Endothelial cell (in vitro differentiated cells): ENCODE measurements at regions not wholly inside any gene's neighbourhood (a gene's known extent, or its start where the extent isn't known, plus 50 kb on each side); places are given as distances from the start of the nearest gene placed in this dataset.
"Not testable (repeated sequence)": the region's sequence is repeated elsewhere in the genome, so short reads cannot be mapped to it uniquely, and the experiment has no call there.

Source experiments
- DNase-seq: peaks from one replicate; pipeline ENCODE4 v3.0.0; 2021; ENCODE audit warnings: low spot score
- H3K27ac Mint-ChIP-seq: one replicate; pipeline ENCODE4 v1.8.0; 2021; ENCODE audit warnings: mixed read lengths, inconsistent platforms; ENCODE audit not compliant: unreplicated experiment
- H3K27me3 Mint-ChIP-seq: one replicate; pipeline ENCODE4 v1.8.0; 2021; ENCODE audit warnings: mild to moderate bottlenecking, moderate library complexity, mixed read lengths, inconsistent platforms; ENCODE audit not compliant: unreplicated experiment
- H3K36me3 Mint-ChIP-seq: one replicate; pipeline ENCODE4 v1.8.0; 2021; ENCODE audit warnings: mild to moderate bottlenecking, low read depth, mixed read lengths, inconsistent platforms; ENCODE audit not compliant: unreplicated experiment
- H3K4me1 Mint-ChIP-seq: one replicate; pipeline ENCODE4 v1.8.0; 2021; ENCODE audit warnings: mild to moderate bottlenecking, mixed read lengths, inconsistent platforms; ENCODE audit not compliant: unreplicated experiment
- H3K4me3 Mint-ChIP-seq: one replicate; pipeline ENCODE4 v1.8.0; 2021; ENCODE audit warnings: mild to moderate bottlenecking, mixed read lengths, inconsistent platforms; ENCODE audit not compliant: unreplicated experiment
- H3K9me3 Mint-ChIP-seq: one replicate; pipeline ENCODE4 v1.8.0; 2021; ENCODE audit warnings: mixed read lengths, inconsistent platforms; ENCODE audit not compliant: unreplicated experiment
- TF ChIP-seq, protein P1 (sequence below): fragments of 200-600 bp; sonication (generic); IDR thresholded peaks from one replicate; pipeline ENCODE4 v1.5.0; 2021; ENCODE audit warnings: antibody characterized with exemption; ENCODE audit not compliant: unreplicated experiment

DNA sequence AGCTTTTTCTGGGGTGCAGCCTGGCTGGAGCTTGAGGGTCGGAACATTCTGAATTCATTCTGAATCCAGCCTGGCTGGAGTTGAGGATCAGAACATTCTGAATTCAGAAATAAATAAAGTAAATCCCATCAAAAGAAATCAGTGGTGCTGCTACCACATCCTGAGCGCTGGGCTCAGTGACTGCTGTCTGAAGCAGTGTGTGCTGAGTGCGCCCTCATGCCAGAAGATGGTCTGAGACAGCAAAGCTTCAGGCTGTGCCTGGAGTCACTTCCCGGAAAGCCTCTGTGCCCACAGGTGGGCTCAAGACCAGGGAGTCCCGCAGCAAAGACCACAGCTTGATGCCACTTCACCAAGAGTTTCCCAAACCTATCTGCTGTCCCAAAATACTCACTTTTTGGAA, 187.9 kb downstream of the VAPA start:
- no peak for DNase-seq
- Mint-ChIP-seq H3K27me3 (peaks cover under 1% of the 10 kb centered on the region), H3K27ac (no peak overlapping the region), H3K4me3 (no peak overlapping the region), H3K9me3 (no peaks in the 10 kb centered on the region), H3K36me3 (no peaks in the 10 kb centered on the region), H3K4me1 (no peaks in the 10 kb centered on the region)
- TF ChIP-seq, protein P1, sequence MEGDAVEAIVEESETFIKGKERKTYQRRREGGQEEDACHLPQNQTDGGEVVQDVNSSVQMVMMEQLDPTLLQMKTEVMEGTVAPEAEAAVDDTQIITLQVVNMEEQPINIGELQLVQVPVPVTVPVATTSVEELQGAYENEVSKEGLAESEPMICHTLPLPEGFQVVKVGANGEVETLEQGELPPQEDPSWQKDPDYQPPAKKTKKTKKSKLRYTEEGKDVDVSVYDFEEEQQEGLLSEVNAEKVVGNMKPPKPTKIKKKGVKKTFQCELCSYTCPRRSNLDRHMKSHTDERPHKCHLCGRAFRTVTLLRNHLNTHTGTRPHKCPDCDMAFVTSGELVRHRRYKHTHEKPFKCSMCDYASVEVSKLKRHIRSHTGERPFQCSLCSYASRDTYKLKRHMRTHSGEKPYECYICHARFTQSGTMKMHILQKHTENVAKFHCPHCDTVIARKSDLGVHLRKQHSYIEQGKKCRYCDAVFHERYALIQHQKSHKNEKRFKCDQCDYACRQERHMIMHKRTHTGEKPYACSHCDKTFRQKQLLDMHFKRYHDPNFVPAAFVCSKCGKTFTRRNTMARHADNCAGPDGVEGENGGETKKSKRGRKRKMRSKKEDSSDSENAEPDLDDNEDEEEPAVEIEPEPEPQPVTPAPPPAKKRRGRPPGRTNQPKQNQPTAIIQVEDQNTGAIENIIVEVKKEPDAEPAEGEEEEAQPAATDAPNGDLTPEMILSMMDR = no peak

DNA sequence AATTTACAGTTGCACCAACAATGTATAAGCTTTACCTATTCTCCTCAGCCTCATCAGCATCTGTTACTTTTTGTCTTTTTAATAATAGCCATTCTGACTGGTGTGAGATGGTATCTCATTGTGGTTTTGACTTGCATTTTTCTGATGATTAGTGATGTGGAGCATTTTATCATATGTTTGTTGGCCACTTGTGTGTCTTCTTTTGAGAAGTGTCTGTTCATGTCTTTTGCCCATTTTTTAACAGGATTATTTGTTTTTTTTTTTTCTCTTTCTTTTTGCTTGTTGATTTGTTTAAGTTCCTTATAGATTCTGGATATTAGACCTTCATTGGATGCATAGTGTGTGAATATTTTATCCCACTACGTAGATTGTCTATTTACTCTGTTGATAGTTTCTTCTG, 191.3 kb downstream of the VAPA start:
- H3K36me3 Mint-ChIP-seq, DNase-seq, H3K27ac Mint-ChIP-seq, H3K9me3 Mint-ChIP-seq, H3K4me3 Mint-ChIP-seq, H3K27me3 Mint-ChIP-seq, H3K4me1 Mint-ChIP-seq: not testable (repeated sequence)

- Mint-ChIP-seq H3K36me3 (no peaks in the 10 kb centered on the region), H3K27ac (no peak overlapping the region), H3K9me3 (no peaks in the 10 kb centered on the region), H3K4me3 (no peak overlapping the region), H3K4me1 (peaks cover 12% of the 10 kb centered on the region), H3K27me3 (peaks cover 3% of the 10 kb centered on the region)
- TF ChIP-seq, protein P1 = no peak
- DNase-seq = no peak
Observed at GRCh38 chr18:10111191-10111590, 197.4 kb downstream of the VAPA start.

DNA sequence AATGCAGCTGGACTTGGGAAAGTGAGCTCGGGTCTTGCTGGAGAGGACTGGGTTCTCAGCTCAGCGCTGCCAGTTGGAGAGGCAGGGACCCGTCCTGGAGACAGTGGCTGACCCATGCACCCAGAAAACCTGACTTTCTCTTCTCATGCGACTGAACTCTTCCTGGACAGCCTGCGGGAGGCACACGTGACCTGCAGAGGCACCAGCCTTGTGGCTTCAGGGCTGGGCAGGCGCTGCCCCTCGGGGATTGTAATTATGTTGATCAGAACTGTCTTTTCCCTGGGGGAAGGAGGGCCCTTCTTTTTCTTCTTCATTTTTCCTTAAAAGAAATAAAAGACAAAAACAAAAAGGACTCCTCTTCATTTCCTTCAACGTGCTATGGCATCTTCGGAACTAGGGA, 198.1 kb downstream of the VAPA start:
- H3K4me3 Mint-ChIP-seq = no peak overlapping the region
- DNase-seq = no peak
- no peak overlapping the region for H3K27ac Mint-ChIP-seq
- TF ChIP-seq, protein P1 = no peak
- H3K27me3 Mint-ChIP-seq = peaks cover 3% of the 10 kb centered on the region
- H3K9me3 Mint-ChIP-seq = no peaks in the 10 kb centered on the region
- no peaks in the 10 kb centered on the region for H3K36me3 Mint-ChIP-seq
- peaks cover 12% of the 10 kb centered on the region for H3K4me1 Mint-ChIP-seq

DNA sequence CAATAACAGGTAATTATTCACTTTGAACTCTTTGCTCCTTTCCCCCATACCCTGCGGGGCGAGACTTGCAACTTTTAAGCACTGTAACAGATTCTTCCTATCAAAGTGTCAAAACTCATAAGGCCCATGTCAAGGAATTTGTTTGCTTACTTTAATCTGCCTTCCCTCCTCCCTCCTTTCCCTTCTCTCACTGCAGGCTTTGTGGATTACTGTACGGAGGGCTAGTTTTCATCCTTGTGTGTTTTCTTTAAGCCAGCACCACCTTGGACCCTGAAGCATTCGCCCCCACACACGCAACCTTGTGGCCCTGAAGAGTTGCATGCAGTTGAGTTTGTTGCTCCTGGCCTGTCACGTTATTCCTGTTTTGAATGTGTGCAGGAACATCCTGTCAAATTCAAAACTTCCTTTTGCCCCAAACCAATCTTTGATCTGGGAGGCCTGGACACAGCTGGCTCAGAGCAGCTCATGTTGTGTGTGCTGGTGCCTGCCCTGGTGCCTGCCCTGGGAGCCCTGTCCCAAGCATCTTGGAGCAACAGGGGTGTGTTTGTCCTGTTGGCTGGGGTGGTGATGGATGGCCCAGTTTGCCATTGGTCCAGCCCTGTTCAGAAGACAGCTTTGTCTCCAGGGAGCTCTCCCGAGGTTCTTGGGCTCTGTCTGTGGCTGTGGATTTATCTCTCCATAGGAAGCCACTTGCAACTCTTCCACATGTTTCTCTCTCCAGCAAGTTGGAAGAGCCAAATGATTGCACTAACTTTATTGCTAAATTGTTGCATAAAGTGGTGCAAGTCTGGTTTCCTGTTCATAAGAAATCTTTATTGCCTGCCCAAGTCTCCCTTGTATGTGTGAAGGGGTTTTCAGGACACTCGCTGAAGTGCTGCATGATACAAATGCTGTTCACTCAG, 199.6 kb downstream of the VAPA start:
- DNase-seq = no peak
- Mint-ChIP-seq H3K27ac (no peak overlapping the region), H3K4me3 (no peak overlapping the region), H3K4me1 (peaks cover 12% of the 10 kb centered on the region), H3K36me3 (no peaks in the 10 kb centered on the region), H3K27me3 (peaks cover 3% of the 10 kb centered on the region), H3K9me3 (no peaks in the 10 kb centered on the region)
- TF ChIP-seq, protein P1 = no peak
